HCT116 (cell line): ENCODE measurements at regions not wholly inside any gene's neighbourhood (a gene's known extent, or its start where the extent isn't known, plus 50 kb on each side); places are given as distances from the start of the nearest gene placed in this dataset.

ENCODE experiments used
- CTCF ChIP-seq, 3 experiments: fragments of 200-600 bp in 1 of 3; sonication (generic) in 1 of 3; IDR thresholded peaks in 2 of 3; conservative IDR thresholded peaks in 1 of 3; 2 replicates each; pipeline ENCODE4 v1.5.1; 2012 to 2017; ENCODE audit warnings: low read depth in 2 of 3, low read length in 2 of 3, antibody characterized with exemption in 1 of 3, borderline replicate concordance in 1 of 3, control low read depth in 1 of 3, mild to moderate bottlenecking in 1 of 3, mixed read lengths in 1 of 3, mixed run types in 1 of 3, moderate library complexity in 1 of 3; ENCODE audit not compliant: insufficient read depth in 1 of 3
- EGR1 ChIP-seq: IDR thresholded peaks from 2 replicates; pipeline ENCODE4 v1.6.1; 2012; ENCODE audit warnings: low read depth
- EZH2phosphoT487 ChIP-seq: fragments of 200-600 bp; IDR thresholded peaks from 2 replicates; pipeline ENCODE4 v1.6.1; 2018; ENCODE audit warnings: antibody characterized with exemption, borderline replicate concordance
- FOSL1 ChIP-seq: IDR thresholded peaks from 2 replicates; pipeline ENCODE4 v1.6.1; 2012; ENCODE audit warnings: low read depth
- JUND ChIP-seq: IDR thresholded peaks from 2 replicates; pipeline ENCODE4 v1.6.1; 2012
- MAX ChIP-seq: IDR thresholded peaks from 2 replicates; pipeline ENCODE4 v1.6.1; 2012
- POLR2A ChIP-seq: IDR thresholded peaks from 2 replicates; pipeline ENCODE4 v1.7.0; 2011; ENCODE audit warnings: borderline replicate concordance; ENCODE audit not compliant: insufficient read depth, insufficient read length; ENCODE audit errors: extremely low read depth
- RAD21 ChIP-seq: IDR thresholded peaks from 2 replicates; pipeline ENCODE4 v1.6.1; 2012; ENCODE audit warnings: low read depth, mild to moderate bottlenecking
- SRF ChIP-seq: IDR thresholded peaks from 2 replicates; pipeline ENCODE4 v1.6.1; 2012; ENCODE audit warnings: low read depth
- ZNF274 ChIP-seq: fragments of 200-500 bp; sonication (Bioruptor generic); IDR thresholded peaks from 2 replicates; pipeline ENCODE4 v1.6.1; 2014; ENCODE audit warnings: mild to moderate bottlenecking, low read depth, low read length, inconsistent platforms

- TF ChIP-seq POLR2A (no peak), RAD21 (no peak), FOSL1 (no peak), CTCF (IDR thresholded peaks at IDR 0.05 in 2 of 3, conservative IDR thresholded peaks at IDR 0.05 in 1 of 3; ENCODE audit: borderline replicate concordance in 1 of 3, insufficient read depth in 1 of 3, low read depth in 2 of 3, low read length in 2 of 3) (no peak), SRF (no peak), JUND (no peak), EGR1 (no peak), EZH2phosphoT487 (no peak), MAX (no peak), ZNF274 (no peak)
Measured at GRCh38 chr10:105644978-105645377, 1003.9 kb downstream of the SORCS3 start.
